ENCODE measurements at regions not wholly inside any gene's neighbourhood (a gene's known extent, or its start where the extent isn't known, plus 50 kb on each side); places are given as distances from the start of the nearest gene placed in this dataset.

DNA sequence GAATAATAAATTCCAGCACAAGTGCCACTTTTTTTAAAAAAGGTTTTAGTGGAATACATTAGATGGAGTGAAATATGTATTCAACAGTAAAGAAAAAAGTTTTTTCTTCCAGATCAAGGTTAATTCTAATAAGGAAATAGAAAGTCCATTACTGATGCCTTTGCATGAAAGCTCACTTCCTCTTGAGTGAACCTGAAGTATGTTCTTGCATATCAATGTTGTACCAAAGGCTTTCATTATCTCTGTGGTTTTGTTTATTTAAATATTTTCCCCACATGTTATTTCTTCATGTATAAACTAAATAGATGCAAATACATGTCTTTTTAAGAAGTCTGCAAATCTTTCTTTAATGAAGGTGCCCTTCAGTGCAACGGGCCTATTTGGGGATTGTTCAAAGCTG lies 307.9 kb downstream of the C4orf33 start:
- TF ChIP-seq CTCF (tag by site-specific recombination; IDR thresholded peaks at IDR 0.05) (no peak), ZBTB8A (tag by site-specific recombination; IDR thresholded peaks at IDR 0.05) (no peak), TCF7L2 (IDR thresholded peaks at IDR 0.05; ENCODE audit: borderline replicate concordance, low read depth, low read length) (no peak), ZBTB17 (tag by site-specific recombination; IDR thresholded peaks at IDR 0.05) (no peak), SP2 (tag by site-specific recombination; IDR thresholded peaks at IDR 0.05) (no peak), ZNF670 (tag by site-specific recombination; IDR thresholded peaks at IDR 0.05; ENCODE audit: low read depth) (no peak), ZNF658 (tag by site-specific recombination; IDR thresholded peaks at IDR 0.05) (no peak), REST (tag by site-specific recombination; IDR thresholded peaks at IDR 0.05) (no peak)
- TF ChIP-seq, protein P1, sequence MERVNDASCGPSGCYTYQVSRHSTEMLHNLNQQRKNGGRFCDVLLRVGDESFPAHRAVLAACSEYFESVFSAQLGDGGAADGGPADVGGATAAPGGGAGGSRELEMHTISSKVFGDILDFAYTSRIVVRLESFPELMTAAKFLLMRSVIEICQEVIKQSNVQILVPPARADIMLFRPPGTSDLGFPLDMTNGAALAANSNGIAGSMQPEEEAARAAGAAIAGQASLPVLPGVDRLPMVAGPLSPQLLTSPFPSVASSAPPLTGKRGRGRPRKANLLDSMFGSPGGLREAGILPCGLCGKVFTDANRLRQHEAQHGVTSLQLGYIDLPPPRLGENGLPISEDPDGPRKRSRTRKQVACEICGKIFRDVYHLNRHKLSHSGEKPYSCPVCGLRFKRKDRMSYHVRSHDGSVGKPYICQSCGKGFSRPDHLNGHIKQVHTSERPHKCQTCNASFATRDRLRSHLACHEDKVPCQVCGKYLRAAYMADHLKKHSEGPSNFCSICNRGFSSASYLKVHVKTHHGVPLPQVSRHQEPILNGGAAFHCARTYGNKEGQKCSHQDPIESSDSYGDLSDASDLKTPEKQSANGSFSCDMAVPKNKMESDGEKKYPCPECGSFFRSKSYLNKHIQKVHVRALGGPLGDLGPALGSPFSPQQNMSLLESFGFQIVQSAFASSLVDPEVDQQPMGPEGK (tag by site-specific recombination; IDR thresholded peaks at IDR 0.05): no peak
- TF ChIP-seq, protein P2, sequence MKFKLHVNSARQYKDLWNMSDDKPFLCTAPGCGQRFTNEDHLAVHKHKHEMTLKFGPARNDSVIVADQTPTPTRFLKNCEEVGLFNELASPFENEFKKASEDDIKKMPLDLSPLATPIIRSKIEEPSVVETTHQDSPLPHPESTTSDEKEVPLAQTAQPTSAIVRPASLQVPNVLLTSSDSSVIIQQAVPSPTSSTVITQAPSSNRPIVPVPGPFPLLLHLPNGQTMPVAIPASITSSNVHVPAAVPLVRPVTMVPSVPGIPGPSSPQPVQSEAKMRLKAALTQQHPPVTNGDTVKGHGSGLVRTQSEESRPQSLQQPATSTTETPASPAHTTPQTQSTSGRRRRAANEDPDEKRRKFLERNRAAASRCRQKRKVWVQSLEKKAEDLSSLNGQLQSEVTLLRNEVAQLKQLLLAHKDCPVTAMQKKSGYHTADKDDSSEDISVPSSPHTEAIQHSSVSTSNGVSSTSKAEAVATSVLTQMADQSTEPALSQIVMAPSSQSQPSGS (tag by site-specific recombination; IDR thresholded peaks at IDR 0.05; ENCODE audit: low read depth): no peak

Data from HEK293 (cell line).